DND-41 (cell line): ENCODE measurements at regions not wholly inside any gene's neighbourhood (a gene's known extent, or its start where the extent isn't known, plus 50 kb on each side); places are given as distances from the start of the nearest gene placed in this dataset.
"Not testable (repeated sequence)": the region's sequence is repeated elsewhere in the genome, so short reads cannot be mapped to it uniquely, and the experiment has no call there.

Source experiments
- ATAC-seq: fragments of 200-7000 bp; cut with Tn5 transposase; 3 replicates; pipeline ENCODE4 v1.9.1; 2021; ENCODE audit warnings: low read depth; ENCODE audit not compliant: insufficient read depth
- DNase-seq: peaks from one replicate; pipeline ENCODE4 v3.0.0-alpha.2; 2020
- H2AFZ ChIP-seq: 2 replicates; pipeline ENCODE4 v1.6.0; 2012; ENCODE audit warnings: low read depth, low read length
- H3K27ac ChIP-seq: 2 replicates; pipeline ENCODE4 v1.5.1; 2012; ENCODE audit warnings: low read length, inconsistent platforms
- H3K27me3 ChIP-seq: fragments of 200-600 bp; sonication (generic); 2 replicates; pipeline ENCODE4 v1.6.0; 2012; ENCODE audit warnings: low read length, mild to moderate bottlenecking, inconsistent platforms; ENCODE audit not compliant: insufficient read depth, poor library complexity
- H3K36me3 ChIP-seq: 2 replicates; pipeline ENCODE4 v1.5.1; 2012; ENCODE audit warnings: low read length, inconsistent platforms; ENCODE audit not compliant: insufficient read depth
- H3K4me1 ChIP-seq: 2 replicates; pipeline ENCODE4 v1.5.1; 2012; ENCODE audit warnings: mild to moderate bottlenecking, low read length; ENCODE audit not compliant: insufficient read depth
- H3K4me2 ChIP-seq: 2 replicates; pipeline ENCODE4 v1.6.0; 2012; ENCODE audit warnings: mild to moderate bottlenecking, moderate library complexity, low read length, inconsistent platforms; ENCODE audit not compliant: insufficient read depth
- H3K4me3 ChIP-seq, 2 experiments: fragments of 200-600 bp in 1 of 2; shearing (Covaris generic) in 1 of 2; 2 replicates each; pipeline ENCODE4 v1.5.1; 2012 to 2016; ENCODE audit warnings: inconsistent platforms in 2 of 2, low read length in 2 of 2, mild to moderate bottlenecking in 2 of 2, low read depth in 1 of 2, moderate library complexity in 1 of 2
- H3K79me2 ChIP-seq: 2 replicates; pipeline ENCODE4 v1.6.0; 2012; ENCODE audit warnings: low read length, inconsistent platforms; ENCODE audit not compliant: insufficient read depth
- H3K9ac ChIP-seq: 2 replicates; pipeline ENCODE4 v1.6.0; 2012; ENCODE audit warnings: low read depth, mild to moderate bottlenecking, inconsistent platforms, low read length, moderate library complexity
- H3K9me3 ChIP-seq: 2 replicates; pipeline ENCODE4 v1.5.1; 2012; ENCODE audit warnings: low read length, moderate library complexity, mild to moderate bottlenecking, inconsistent platforms; ENCODE audit not compliant: insufficient read depth, severe bottlenecking
- H4K20me1 ChIP-seq: 2 replicates; pipeline ENCODE4 v1.6.0; 2012; ENCODE audit warnings: low read length; ENCODE audit not compliant: insufficient read depth
- CTCF ChIP-seq: IDR thresholded peaks from 2 replicates; pipeline ENCODE4 v1.5.1; 2012; ENCODE audit warnings: borderline replicate concordance, low read length, moderate library complexity, mild to moderate bottlenecking; ENCODE audit not compliant: poor library complexity, severe bottlenecking; ENCODE audit errors: extremely low read depth
- EZH2 ChIP-seq: IDR thresholded peaks from 3 replicates; pipeline ENCODE4 v1.6.1; 2012; ENCODE audit warnings: borderline replicate concordance, low read depth, mild to moderate bottlenecking, moderate library complexity, low read length, inconsistent platforms; ENCODE audit not compliant: severe bottlenecking

- no peak overlapping the region for H3K4me2 ChIP-seq
- H3K4me1 ChIP-seq: no peaks in the 10 kb centered on the region
- no peak for ATAC-seq
- no peak overlapping the region for H3K9ac ChIP-seq
- no peaks in the 10 kb centered on the region for H3K79me2 ChIP-seq
- H3K9me3 ChIP-seq: no peaks in the 10 kb centered on the region
- no peak overlapping the region for H2AFZ ChIP-seq
- H3K4me3 ChIP-seq: no peak overlapping the region
- TF ChIP-seq CTCF (no peak), EZH2 (no peak)
- peaks cover 2% of the 10 kb centered on the region for H3K27me3 ChIP-seq
- H3K36me3 ChIP-seq: no peaks in the 10 kb centered on the region
- H3K27ac ChIP-seq: no peak overlapping the region
- no peak for DNase-seq
- H4K20me1 ChIP-seq: no peaks in the 10 kb centered on the region
Observed at GRCh38 chr16:19963301-19963700, 78.7 kb upstream of the GPRC5B start.

- no peak overlapping the region for H2AFZ ChIP-seq
- H3K9me3 ChIP-seq: no peaks in the 10 kb centered on the region
- no peak overlapping the region for H3K27ac ChIP-seq
- no peak overlapping the region for H3K9ac ChIP-seq
- no peak overlapping the region for H3K4me3 ChIP-seq
- no peak for TF ChIP-seq EZH2
- TF ChIP-seq CTCF: no peak
- H3K36me3 ChIP-seq: no peaks in the 10 kb centered on the region
- no peaks in the 10 kb centered on the region for H4K20me1 ChIP-seq
- peaks cover 2% of the 10 kb centered on the region for H3K27me3 ChIP-seq
- ATAC-seq: no peak
- DNase-seq: no peak
- H3K4me2 ChIP-seq: no peak overlapping the region
- H3K79me2 ChIP-seq: no peaks in the 10 kb centered on the region
- H3K4me1 ChIP-seq: no peaks in the 10 kb centered on the region
Observed at GRCh38 chr16:19960183-19960582, 75.5 kb upstream of the GPRC5B start.

- no peak overlapping the region for H2AFZ ChIP-seq
- H3K4me1 ChIP-seq: no peaks in the 10 kb centered on the region
- ATAC-seq (no peak), DNase-seq (no peak)
- no peaks in the 10 kb centered on the region for H4K20me1 ChIP-seq
- no peaks in the 10 kb centered on the region for H3K9me3 ChIP-seq
- TF ChIP-seq EZH2: no peak
- TF ChIP-seq CTCF: no peak
- H3K79me2 ChIP-seq: no peaks in the 10 kb centered on the region
- H3K4me3 ChIP-seq: no peak overlapping the region
- no peak overlapping the region for H3K27ac ChIP-seq
- H3K9ac ChIP-seq: no peak overlapping the region
- H3K27me3 ChIP-seq: peaks cover 2% of the 10 kb centered on the region
- no peak overlapping the region for H3K4me2 ChIP-seq
- H3K36me3 ChIP-seq: no peaks in the 10 kb centered on the region
Observed at GRCh38 chr16:19959736-19960135, 75.1 kb upstream of the GPRC5B start.

GRCh38 chr16:19955896-19956295 lies 71.2 kb upstream of the GPRC5B start:
- not testable (repeated sequence) for H3K27me3 ChIP-seq, H3K9ac ChIP-seq, ATAC-seq, H3K27ac ChIP-seq, H3K36me3 ChIP-seq, H3K4me2 ChIP-seq, H3K4me1 ChIP-seq, H2AFZ ChIP-seq, H3K9me3 ChIP-seq, H4K20me1 ChIP-seq, H3K4me3 ChIP-seq, H3K79me2 ChIP-seq, DNase-seq

DNA sequence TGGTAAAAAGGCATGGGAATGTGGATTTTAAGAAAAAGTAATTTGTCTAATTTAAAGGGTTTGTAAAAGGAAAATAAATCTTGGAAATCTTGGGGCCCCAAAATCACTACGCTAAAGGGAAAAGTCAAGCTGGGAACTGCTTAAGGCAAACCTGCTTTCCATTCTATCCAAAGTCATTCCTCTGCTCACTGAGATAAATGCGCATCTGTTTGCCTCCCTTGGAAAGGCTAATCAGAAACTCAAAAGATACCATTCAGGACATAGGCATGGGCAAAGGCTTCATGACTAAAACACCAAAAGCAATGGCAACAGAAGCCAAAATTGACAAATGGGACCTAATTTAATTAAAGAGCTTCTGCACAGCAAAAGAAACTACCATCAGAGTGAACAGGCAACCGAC lies 70.4 kb upstream of the GPRC5B start:
- not testable (repeated sequence) for H3K4me1 ChIP-seq, H2AFZ ChIP-seq, H3K9ac ChIP-seq, H3K79me2 ChIP-seq, H3K27ac ChIP-seq, DNase-seq, ATAC-seq, H3K9me3 ChIP-seq, H3K4me2 ChIP-seq, H3K27me3 ChIP-seq, H3K36me3 ChIP-seq, H3K4me3 ChIP-seq, H4K20me1 ChIP-seq
